ENCODE measurements at regions not wholly inside any gene's neighbourhood (a gene's known extent, or its start where the extent isn't known, plus 50 kb on each side); places are given as distances from the start of the nearest gene placed in this dataset.
A peak's percentile ranks its signal among the peaks of the same experiment; 100 is the strongest.

DNA sequence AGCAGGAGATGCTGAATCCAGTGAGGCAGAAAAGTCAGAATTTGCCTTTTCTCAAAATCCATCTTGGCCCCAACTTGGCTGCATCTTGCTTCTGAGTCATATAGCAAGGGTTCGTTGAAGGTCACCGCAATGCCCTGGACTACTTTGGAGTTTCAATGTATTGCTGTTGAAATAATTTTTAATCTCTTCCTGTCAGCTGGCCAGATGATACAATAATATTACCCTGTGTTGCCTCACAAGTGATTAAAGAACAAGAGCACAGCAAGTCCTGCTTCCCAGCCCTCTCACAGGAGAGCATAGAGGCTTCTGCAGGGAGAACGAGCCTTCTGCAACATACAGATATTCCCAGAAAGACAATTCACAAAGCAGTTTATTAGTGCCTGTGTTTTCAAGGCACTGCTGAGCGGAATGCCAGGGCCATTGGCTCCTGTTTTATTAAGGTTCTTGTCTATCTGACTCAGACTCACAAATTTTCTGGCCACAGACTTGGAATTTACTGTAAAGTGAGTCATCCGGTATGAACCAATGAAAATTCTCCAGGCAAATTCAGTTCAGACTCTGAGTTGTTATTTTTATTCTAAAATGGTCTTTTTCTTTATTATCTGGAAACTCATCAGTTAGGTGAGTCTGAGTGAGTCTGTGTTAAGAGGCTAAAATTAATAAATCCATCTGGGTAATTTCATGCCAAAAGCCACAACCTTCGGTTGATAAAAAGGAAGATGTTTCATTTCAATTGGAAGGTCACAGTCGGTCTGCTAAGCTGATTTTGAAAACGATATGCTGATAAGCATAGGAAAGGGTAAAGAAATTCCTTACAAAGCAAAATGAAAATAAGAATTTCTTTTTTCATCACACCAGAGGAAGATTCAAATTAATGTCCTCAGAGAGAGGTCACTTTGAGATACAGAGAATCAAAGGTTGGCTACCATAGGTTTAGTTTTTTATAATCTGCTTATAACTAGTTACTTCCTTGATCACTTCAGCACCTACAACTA, 289.4 kb upstream of the STXBP5 start:
- Histone ChIP-seq H3K4me3 (no peak overlapping the region), H3K27ac (ENCODE audit: low read depth in 1 of 2, low read length in 1 of 2) (peak overlapping the region; percentile 64 to 71), H3K9ac (ENCODE audit: insufficient read depth in 1 of 2, low read length in 2 of 2) (no peak overlapping the region), H3K4me1 (ENCODE audit: control insufficient read depth in 5 of 5, insufficient read depth in 5 of 5, low read length in 5 of 5) (peaks cover 3 to 19% (median 6%) of the 10 kb centered on the region in 5 donors), H3K9me3 (ENCODE audit: control insufficient read depth in 4 of 4, insufficient read depth in 3 of 4, low read length in 3 of 4) (no peaks in the 10 kb centered on the region), H3K36me3 (ENCODE audit: control insufficient read depth in 4 of 4, insufficient read depth in 4 of 4, low read length in 4 of 4) (no peaks in the 10 kb centered on the region), H3K27me3 (ENCODE audit: control insufficient read depth in 3 of 3, insufficient read depth in 3 of 3, low read length in 2 of 3) (no peaks in the 10 kb centered on the region)
- TF ChIP-seq CTCF (IDR thresholded peaks at IDR 0.05; ENCODE audit: control extremely low read depth, extremely low read depth): no peak
- peak; percentile 43 for ATAC-seq (ENCODE audit: insufficient read depth, low FRiP score)
- peak; percentile 49 to 90 (median 81) for DNase-seq
- WGBS, 2 donors: 44 to 55% methylated on average over 8 of the region's 8 CpGs

DNA sequence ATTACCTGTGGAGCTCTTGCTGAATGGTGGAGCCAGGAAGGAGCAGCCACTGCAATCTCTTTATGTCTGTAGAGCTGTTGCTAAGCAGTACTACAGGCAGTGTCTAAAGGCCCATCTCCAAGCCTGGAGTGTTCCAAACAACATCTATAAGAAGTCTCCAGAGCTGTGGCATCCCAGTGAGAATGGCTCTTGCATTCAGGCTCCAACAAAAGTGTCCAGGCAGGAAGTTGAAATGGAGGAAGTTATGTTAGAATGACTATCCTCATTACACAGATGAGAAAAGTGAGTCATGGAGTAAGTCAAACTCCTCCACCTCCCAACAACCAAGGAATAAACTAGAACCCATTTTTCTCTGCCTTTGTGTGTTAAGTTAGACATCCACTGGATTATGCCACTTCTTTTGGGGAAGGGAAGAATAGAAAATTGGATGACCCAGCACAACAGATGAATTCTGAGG, 288.5 kb upstream of the STXBP5 start:
- Histone ChIP-seq H3K9me3 (ENCODE audit: control insufficient read depth in 4 of 4, insufficient read depth in 3 of 4, low read length in 3 of 4) (no peaks in the 10 kb centered on the region), H3K36me3 (ENCODE audit: control insufficient read depth in 4 of 4, insufficient read depth in 4 of 4, low read length in 4 of 4) (no peaks in the 10 kb centered on the region), H3K27ac (ENCODE audit: low read depth in 1 of 2, low read length in 1 of 2) (peak overlapping the region in 1 of 2 donors; percentile 6), H3K4me1 (ENCODE audit: control insufficient read depth in 5 of 5, insufficient read depth in 5 of 5, low read length in 5 of 5) (peaks cover 3 to 19% (median 6%) of the 10 kb centered on the region in 5 donors), H3K4me3 (no peak overlapping the region), H3K27me3 (ENCODE audit: control insufficient read depth in 3 of 3, insufficient read depth in 3 of 3, low read length in 2 of 3) (no peaks in the 10 kb centered on the region), H3K9ac (ENCODE audit: insufficient read depth in 1 of 2, low read length in 2 of 2) (no peak overlapping the region)
- DNase-seq (no peak), ATAC-seq (ENCODE audit: insufficient read depth, low FRiP score) (no peak)
- no peak for TF ChIP-seq CTCF (IDR thresholded peaks at IDR 0.05; ENCODE audit: control extremely low read depth, extremely low read depth)

DNA sequence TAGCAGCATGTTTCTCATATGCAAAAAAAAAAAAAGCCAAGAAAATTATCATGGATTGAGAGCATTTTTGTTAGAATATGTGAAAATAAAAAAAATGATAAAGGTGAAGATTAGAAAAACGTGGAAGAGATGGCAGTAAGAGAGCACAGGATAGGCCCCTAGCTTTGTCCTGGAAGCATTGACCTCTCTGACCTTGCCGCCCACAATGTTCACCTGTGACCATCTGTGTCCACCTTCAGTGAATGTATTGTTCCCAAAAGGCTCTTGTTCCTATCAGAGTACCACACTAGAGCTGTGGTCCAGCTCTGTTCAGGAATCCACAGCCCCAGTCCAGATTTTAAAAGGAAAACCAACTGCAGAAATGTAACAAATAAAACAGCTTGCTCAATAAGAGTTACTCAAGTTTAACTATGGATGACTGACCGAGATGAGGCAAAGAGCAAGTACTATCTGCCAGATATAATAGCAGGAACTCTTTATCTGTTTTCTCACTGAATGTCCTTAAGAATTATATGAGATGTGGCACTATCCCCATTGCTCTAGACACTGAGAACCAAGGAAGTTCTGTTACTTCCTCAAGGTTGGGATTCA, 287.7 kb upstream of the STXBP5 start:
- H3K36me3 ChIP-seq (ENCODE audit: control insufficient read depth in 4 of 4, insufficient read depth in 4 of 4, low read length in 4 of 4): no peaks in the 10 kb centered on the region
- H3K9me3 ChIP-seq (ENCODE audit: control insufficient read depth in 4 of 4, insufficient read depth in 3 of 4, low read length in 3 of 4): no peaks in the 10 kb centered on the region
- H3K9ac ChIP-seq (ENCODE audit: insufficient read depth in 1 of 2, low read length in 2 of 2): no peak overlapping the region
- TF ChIP-seq CTCF (IDR thresholded peaks at IDR 0.05; ENCODE audit: control extremely low read depth, extremely low read depth): no peak
- H3K4me1 ChIP-seq (ENCODE audit: control insufficient read depth in 5 of 5, insufficient read depth in 5 of 5, low read length in 5 of 5): peaks cover 3 to 19% (median 6%) of the 10 kb centered on the region in 5 donors
- 75 to 81% methylated on average over 3 of the region's 3 CpGs for WGBS, 2 donors
- ATAC-seq (ENCODE audit: insufficient read depth, low FRiP score): no peak
- H3K4me3 ChIP-seq: no peak overlapping the region
- H3K27me3 ChIP-seq (ENCODE audit: control insufficient read depth in 3 of 3, insufficient read depth in 3 of 3, low read length in 2 of 3): no peaks in the 10 kb centered on the region
- H3K27ac ChIP-seq (ENCODE audit: low read depth in 1 of 2, low read length in 1 of 2): no peak overlapping the region
- DNase-seq: no peak

Data from lung (tissue), 11 donors.